Sigmoid colon (tissue), 4 donors: ENCODE measurements at regions not wholly inside any gene's neighbourhood (a gene's known extent, or its start where the extent isn't known, plus 50 kb on each side); places are given as distances from the start of the nearest gene placed in this dataset.

ENCODE experiments used
- CTCF ChIP-seq, 4 experiments: fragments of 450-650 bp in 3 of 4; fragments of 200-600 bp in 1 of 4; IDR thresholded peaks; one replicate each; pipeline ENCODE4 v1.5.1; 2016 to 2019; ENCODE audit warnings: antibody characterized with exemption in 4 of 4, mild to moderate bottlenecking in 3 of 4, moderate library complexity in 2 of 4
- POLR2A ChIP-seq, 2 donors: fragments of 450-650 bp; IDR thresholded peaks; one replicate each; pipeline ENCODE4 v1.6.1; 2016; ENCODE audit warnings: antibody characterized with exemption in 2 of 2, mild to moderate bottlenecking in 2 of 2, moderate library complexity in 2 of 2
- POLR2AphosphoS5 ChIP-seq, 4 donors: sonication (generic); formaldehyde crosslinking; IDR thresholded peaks; one replicate each; pipeline ENCODE4 v1.6.1; 2017; ENCODE audit warnings: antibody characterized with exemption in 4 of 4

GRCh38 chr2:45260946-45261345, 251.7 kb upstream of the SIX2 start:
- TF ChIP-seq CTCF (IDR thresholded peaks at IDR 0.05) (no peak), POLR2AphosphoS5 (IDR thresholded peaks at IDR 0.05) (no peak), POLR2A (IDR thresholded peaks at IDR 0.05) (no peak)
